ENCODE measurements at regions not wholly inside any gene's neighbourhood (a gene's known extent, or its start where the extent isn't known, plus 50 kb on each side); places are given as distances from the start of the nearest gene placed in this dataset.

DNA sequence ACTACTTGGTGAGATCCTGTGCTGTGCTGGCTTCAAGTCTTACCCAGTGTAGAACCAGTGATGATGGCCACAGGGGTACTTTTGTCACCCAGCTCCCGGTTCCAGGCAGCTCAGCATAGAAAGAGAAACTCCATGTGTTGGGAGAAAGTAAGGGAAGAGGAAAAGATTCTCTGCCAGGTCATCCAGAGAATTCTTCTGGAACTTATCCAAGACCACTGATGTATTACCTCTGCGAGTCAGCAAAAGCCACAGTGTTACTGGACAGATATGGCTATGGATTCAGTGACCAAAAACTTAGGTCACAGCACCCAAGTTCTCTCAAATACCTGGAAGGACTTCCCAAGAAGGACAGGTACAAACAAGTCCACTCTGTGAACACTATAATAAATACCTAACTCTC, 399.5 kb upstream of the MIR17HG start:
- Histone ChIP-seq H2BK120ac (ENCODE audit: low read depth, low read length) (no peak overlapping the region), H3K4me1 (ENCODE audit: control insufficient read depth, insufficient read depth, low read length) (no peaks in the 10 kb centered on the region), H2AFZ (replicated peaks; ENCODE audit: low read length, poor library complexity) (no peak overlapping the region), H3K9me1 (ENCODE audit: insufficient read depth, low read length) (no peaks in the 10 kb centered on the region), H2BK20ac (ENCODE audit: low read depth, low read length) (no peak overlapping the region), H4K5ac (ENCODE audit: low read depth, low read length) (no peak overlapping the region), H3K36me3 (ENCODE audit: control insufficient read depth, insufficient read depth, low read length) (no peaks in the 10 kb centered on the region), H3K56ac (ENCODE audit: extremely low read depth, insufficient read depth, low read length) (no peak overlapping the region), H3K4ac (ENCODE audit: low read depth, low read length) (no peak overlapping the region), H3K14ac (replicated peaks; ENCODE audit: low read depth, low read length) (no peak overlapping the region), H4K20me1 (ENCODE audit: insufficient read depth, low read length) (no peaks in the 10 kb centered on the region), H3K4me2 (ENCODE audit: low read depth, low read length) (no peak overlapping the region), H3K27me3 (ENCODE audit: control insufficient read depth, insufficient read depth, low read length) (no peaks in the 10 kb centered on the region), H4K91ac (ENCODE audit: insufficient read depth, low read depth, low read length) (no peak overlapping the region), H3K4me3 (ENCODE audit: insufficient read depth, low read depth, low read length) (no peak overlapping the region), H3K23ac (ENCODE audit: low read depth, low read length) (no peak overlapping the region), H2AK9ac (replicated peaks; ENCODE audit: low read depth, low read length, poor library complexity) (no peak overlapping the region), H3K27ac (ENCODE audit: insufficient read depth, low read length) (no peak overlapping the region), H4K8ac (ENCODE audit: low read depth in 2 of 2, low read length in 2 of 2) (no peak overlapping the region), H2BK15ac (ENCODE audit: low read depth, low read length) (no peak overlapping the region), H3K9ac (ENCODE audit: low read depth, low read length) (no peak overlapping the region), H3K79me1 (ENCODE audit: low read depth in 1 of 2, low read length in 2 of 2) (no peaks in the 10 kb centered on the region), H3K18ac (ENCODE audit: low read depth, low read length) (no peak overlapping the region), H3K9me3 (ENCODE audit: control insufficient read depth, insufficient read depth, low read length) (0 out of 2 replicates have a peak, but pooled peaks cover 2% of the 10 kb centered on the region), H2AK5ac (ENCODE audit: low read depth, low read length) (no peak overlapping the region), H2BK5ac (ENCODE audit: low read depth, low read length, poor library complexity, severe bottlenecking) (no peak overlapping the region)
- in situ Hi-C loops (cut with MboI; ENCODE audit: low sequenced_read_pairs) (no loop called here), dilution Hi-C loops (cut with HindIII; ENCODE audit: low sequenced_read_pairs, unreplicated experiment) (no loop called here), intact Hi-C loops (cut with micrococcal nuclease) (no loop called here)
- ATAC-seq (ENCODE audit: low read depth) = no peak
- no TSS peak for BruUV-seq (replicated peaks)
- TF ChIP-seq MAZ (IDR thresholded peaks at IDR 0.05; ENCODE audit: borderline replicate concordance, low read depth, low read length) (no peak), RCOR1 (IDR thresholded peaks at IDR 0.05; ENCODE audit: insufficient replicate concordance, low read length) (no peak), CEBPB (IDR thresholded peaks at IDR 0.05; ENCODE audit: low read depth, low read length) (no peak), SMC3 (IDR thresholded peaks at IDR 0.05; ENCODE audit: low read depth, low read length) (no peak), RFX5 (IDR thresholded peaks at IDR 0.05; ENCODE audit: low read depth, low read length) (no peak), NFE2L2 (IDR thresholded peaks at IDR 0.05; ENCODE audit: low read depth, low read length) (no peak), RAD21 (IDR thresholded peaks at IDR 0.05; ENCODE audit: low read length) (no peak), POLR2A (IDR thresholded peaks at IDR 0.05; ENCODE audit: low read depth, low read length) (no peak)
- TF ChIP-seq, protein P1, sequence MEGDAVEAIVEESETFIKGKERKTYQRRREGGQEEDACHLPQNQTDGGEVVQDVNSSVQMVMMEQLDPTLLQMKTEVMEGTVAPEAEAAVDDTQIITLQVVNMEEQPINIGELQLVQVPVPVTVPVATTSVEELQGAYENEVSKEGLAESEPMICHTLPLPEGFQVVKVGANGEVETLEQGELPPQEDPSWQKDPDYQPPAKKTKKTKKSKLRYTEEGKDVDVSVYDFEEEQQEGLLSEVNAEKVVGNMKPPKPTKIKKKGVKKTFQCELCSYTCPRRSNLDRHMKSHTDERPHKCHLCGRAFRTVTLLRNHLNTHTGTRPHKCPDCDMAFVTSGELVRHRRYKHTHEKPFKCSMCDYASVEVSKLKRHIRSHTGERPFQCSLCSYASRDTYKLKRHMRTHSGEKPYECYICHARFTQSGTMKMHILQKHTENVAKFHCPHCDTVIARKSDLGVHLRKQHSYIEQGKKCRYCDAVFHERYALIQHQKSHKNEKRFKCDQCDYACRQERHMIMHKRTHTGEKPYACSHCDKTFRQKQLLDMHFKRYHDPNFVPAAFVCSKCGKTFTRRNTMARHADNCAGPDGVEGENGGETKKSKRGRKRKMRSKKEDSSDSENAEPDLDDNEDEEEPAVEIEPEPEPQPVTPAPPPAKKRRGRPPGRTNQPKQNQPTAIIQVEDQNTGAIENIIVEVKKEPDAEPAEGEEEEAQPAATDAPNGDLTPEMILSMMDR (conservative IDR thresholded peaks at IDR 0.05; ENCODE audit: low read depth, low read length) = no peak
- DNase-seq = no peak
- 60% methylated on average over 1 of the region's 2 CpGs; no CpG with 5 or more reads in 1 of the 2 experiments for WGBS, 2 experiments (ENCODE audit: extremely low coverage in 2 of 2, insufficient read length in 1 of 2)
- POLR2A ChIA-PET (ENCODE audit: unreplicated experiment) = no interaction called here
- CTCF ChIA-PET = no interaction called here

Data from IMR-90 (cell line).